ENCODE measurements at regions not wholly inside any gene's neighbourhood (a gene's known extent, or its start where the extent isn't known, plus 50 kb on each side); places are given as distances from the start of the nearest gene placed in this dataset.

DNA sequence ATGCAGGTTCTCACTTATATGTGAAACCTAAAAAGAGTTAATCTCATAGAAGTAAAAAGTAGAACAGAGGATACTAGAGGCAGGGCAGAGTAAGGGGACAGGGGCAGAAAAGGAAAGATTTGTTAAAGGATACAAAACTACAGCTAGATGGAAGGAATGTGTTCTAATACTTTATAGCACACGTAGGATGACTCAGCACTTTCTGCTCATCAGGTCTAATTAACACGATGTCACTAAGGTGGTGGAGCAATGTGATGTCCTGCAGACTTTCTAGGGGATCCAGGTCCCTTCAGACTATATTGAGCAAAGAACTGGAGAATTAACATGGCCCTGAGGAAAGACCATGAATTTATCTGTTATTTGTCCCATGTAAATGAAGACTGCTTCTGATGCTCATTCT is 80.8 kb upstream of the CMKLR1 start:
- TF ChIP-seq GATA2 (IDR thresholded peaks at IDR 0.05; ENCODE audit: low read depth, low read length) (no peak), GATA3 (IDR thresholded peaks at IDR 0.05; ENCODE audit: low read depth, low read length) (no peak)

All from SH-SY5Y (cell line).